Naive thymus-derived CD4-positive, alpha-beta T cell (primary cell): ENCODE measurements at regions not wholly inside any gene's neighbourhood (a gene's known extent, or its start where the extent isn't known, plus 50 kb on each side); places are given as distances from the start of the nearest gene placed in this dataset.

Experiments used
- ATAC-seq: fragments of 150-1000 bp; cut with Tn5 transposase; 2 replicates; pipeline ENCODE4 v1.10.0; 2021; ENCODE audit warnings: mild to moderate bottlenecking, moderate library complexity
- CTCF ChIA-PET: fragments of 350-600 bp; sonication (Branson Sonifier 250); formaldehyde crosslinking; loops from one replicate; lab custom pipeline; 2021; ENCODE audit warnings: antibody characterized with exemption; lab: Charles Lee
- POLR2A ChIA-PET: fragments of 350-600 bp; sonication (Branson Sonifier 250); formaldehyde crosslinking; loops from one replicate; lab custom pipeline; 2021; ENCODE audit warnings: antibody characterized with exemption, inconsistent platforms; lab: Charles Lee
- DNase-seq, 9 donors: peaks; one replicate each; pipeline versions ENCODE4 v3.0.0 to v3.0.0-alpha.2; 2020 to 2022; ENCODE audit warnings: mixed read lengths in 1 of 9
- H3K27ac ChIP-seq: one replicate; pipeline ENCODE4 v1.7.0; 2013; ENCODE audit warnings: mild to moderate bottlenecking, low read depth, low read length, moderate library complexity
- H3K27me3 ChIP-seq, 2 donors: one replicate each; pipeline ENCODE4 v1.7.0; 2013; ENCODE audit warnings: low read length in 2 of 2, mild to moderate bottlenecking in 2 of 2, moderate library complexity in 2 of 2; ENCODE audit not compliant: control insufficient read depth in 2 of 2, insufficient read depth in 2 of 2
- H3K36me3 ChIP-seq, 3 experiments: 1 replicate in 2 of 3; 2 replicates in 1 of 3; pipeline ENCODE4 v1.7.0; 2013; ENCODE audit warnings: low read length in 3 of 3, mild to moderate bottlenecking in 3 of 3, moderate library complexity in 1 of 3; ENCODE audit not compliant: insufficient read depth in 3 of 3, control insufficient read depth in 2 of 3
- H3K4me1 ChIP-seq, 2 donors: one replicate each; pipeline ENCODE4 v1.7.0; 2013; ENCODE audit warnings: low read length in 2 of 2, mild to moderate bottlenecking in 2 of 2, moderate library complexity in 1 of 2; ENCODE audit not compliant: control insufficient read depth in 2 of 2, insufficient read depth in 2 of 2
- H3K4me3 ChIP-seq: 2 replicates; pipeline ENCODE4 v1.7.0; 2013; ENCODE audit warnings: mild to moderate bottlenecking, low read length
- H3K9me3 ChIP-seq, 3 experiments: 1 replicate in 2 of 3; 2 replicates in 1 of 3; pipeline ENCODE4 v1.7.0; 2013; ENCODE audit warnings: low read length in 3 of 3; ENCODE audit not compliant: control insufficient read depth in 2 of 3
- H3K27ac Mint-ChIP-seq, 9 donors: one replicate each; pipeline ENCODE4 v1.8.0; 2020 to 2022; ENCODE audit warnings: mixed read lengths in 9 of 9, mild to moderate bottlenecking in 8 of 9, moderate library complexity in 5 of 9, inconsistent platforms in 2 of 9
- H3K27me3 Mint-ChIP-seq, 5 donors: one replicate each; pipeline ENCODE4 v1.8.0; 2021 to 2022; ENCODE audit warnings: mixed read lengths in 5 of 5, mild to moderate bottlenecking in 1 of 5
- H3K36me3 Mint-ChIP-seq, 5 donors: one replicate each; pipeline ENCODE4 v1.8.0; 2020 to 2022; ENCODE audit warnings: mixed read lengths in 5 of 5, mild to moderate bottlenecking in 3 of 5, inconsistent platforms in 1 of 5
- H3K4me1 Mint-ChIP-seq, 7 donors: one replicate each; pipeline ENCODE4 v1.8.0; 2020 to 2022; ENCODE audit warnings: mixed read lengths in 7 of 7, mild to moderate bottlenecking in 3 of 7, inconsistent platforms in 1 of 7
- H3K4me3 Mint-ChIP-seq, 10 donors: one replicate each; pipeline ENCODE4 v1.8.0; 2020 to 2022; ENCODE audit warnings: mild to moderate bottlenecking in 10 of 10, mixed read lengths in 10 of 10, moderate library complexity in 6 of 10, inconsistent platforms in 2 of 10
- H3K9me3 Mint-ChIP-seq, 11 donors: one replicate each; pipeline ENCODE4 v1.8.0; 2020 to 2022; ENCODE audit warnings: mixed read lengths in 11 of 11, mild to moderate bottlenecking in 4 of 11, inconsistent platforms in 1 of 11, moderate library complexity in 1 of 11
- intact Hi-C, 2 donors: fragments of 100-400 bp; cut with micrococcal nuclease; formaldehyde crosslinking; loops; one replicate each; pipeline ENCODE4 v1.15.1; 2023

GRCh38 chr1:199135901-199136300, 497.1 kb downstream of the PTPRC start:
- Mint-ChIP-seq H3K36me3 (peaks cover 0 to 10% (median 4%) of the 10 kb centered on the region in 5 donors), H3K4me1 (peaks cover 0 to 10% (median 4%) of the 10 kb centered on the region in 7 donors), H3K4me3 (no peak overlapping the region), H3K27ac (no peak overlapping the region), H3K9me3 (peaks cover 0 to 8% (median 1%) of the 10 kb centered on the region in 11 donors), H3K27me3 (peaks cover 0 to 10% (median 3%) of the 10 kb centered on the region in 5 donors)
- ATAC-seq (no peak), DNase-seq (no peak)
- Histone ChIP-seq H3K4me1 (no peaks in the 10 kb centered on the region), H3K9me3 (no peaks in the 10 kb centered on the region), H3K4me3 (no peak overlapping the region), H3K36me3 (no peaks in the 10 kb centered on the region), H3K27me3 (no peaks in the 10 kb centered on the region), H3K27ac (no peak overlapping the region)
- POLR2A ChIA-PET: no interaction called here
- intact Hi-C loops: no loop called here
- CTCF ChIA-PET: no interaction called here

- H3K4me1 Mint-ChIP-seq: peaks cover 0 to 6% (median 3%) of the 10 kb centered on the region in 7 donors
- no peak for ATAC-seq
- Histone ChIP-seq H3K36me3 (no peaks in the 10 kb centered on the region), H3K27ac (no peak overlapping the region), H3K27me3 (no peaks in the 10 kb centered on the region), H3K4me1 (no peaks in the 10 kb centered on the region), H3K9me3 (no peaks in the 10 kb centered on the region), H3K4me3 (no peak overlapping the region)
- peaks cover 0 to 6% (median 0%) of the 10 kb centered on the region in 11 donors for H3K9me3 Mint-ChIP-seq
- H3K4me3 Mint-ChIP-seq: no peak overlapping the region
- H3K27me3 Mint-ChIP-seq: peaks cover 0 to 13% (median 6%) of the 10 kb centered on the region in 5 donors
- no peak for DNase-seq
- H3K27ac Mint-ChIP-seq: no peak overlapping the region
- POLR2A ChIA-PET: no interaction called here
- CTCF ChIA-PET: no interaction called here
- H3K36me3 Mint-ChIP-seq: peaks cover 0 to 5% (median 0%) of the 10 kb centered on the region in 5 donors
- intact Hi-C loops: loop anchor here in 1 of 2 donors (1.0 kb wide), 1 partner anchor 8 kb away; no protein-coding TSS in a partner anchor
Observed at GRCh38 chr1:199138061-199138460, 499.2 kb downstream of the PTPRC start.

GRCh38 chr1:199149591-199149990, 510.8 kb downstream of the PTPRC start:
- Histone ChIP-seq H3K4me3 (no peak overlapping the region), H3K27me3 (no peaks in the 10 kb centered on the region), H3K9me3 (no peaks in the 10 kb centered on the region), H3K4me1 (no peaks in the 10 kb centered on the region), H3K36me3 (no peaks in the 10 kb centered on the region), H3K27ac (no peak overlapping the region)
- Mint-ChIP-seq H3K4me3 (no peak overlapping the region), H3K27ac (no peak overlapping the region), H3K36me3 (no peaks in the 10 kb centered on the region), H3K27me3 (peaks cover 0 to 57% (median 8%) of the 10 kb centered on the region in 5 donors), H3K4me1 (no peaks in the 10 kb centered on the region), H3K9me3 (no peaks in the 10 kb centered on the region)
- DNase-seq (no peak), ATAC-seq (no peak)
- ChIA-PET CTCF (no interaction called here), POLR2A (no interaction called here)
- intact Hi-C loops: no loop called here

GRCh38 chr1:199150756-199151155, 511.9 kb downstream of the PTPRC start:
- Mint-ChIP-seq H3K27ac (no peak overlapping the region), H3K36me3 (no peaks in the 10 kb centered on the region), H3K27me3 (peaks cover 0 to 48% (median 8%) of the 10 kb centered on the region in 5 donors), H3K4me3 (no peak overlapping the region), H3K9me3 (no peaks in the 10 kb centered on the region), H3K4me1 (no peaks in the 10 kb centered on the region)
- H3K4me3 ChIP-seq: no peak overlapping the region
- no peak for DNase-seq
- POLR2A ChIA-PET: no interaction called here
- H3K9me3 ChIP-seq: no peaks in the 10 kb centered on the region
- H3K36me3 ChIP-seq: no peaks in the 10 kb centered on the region
- H3K27ac ChIP-seq: no peak overlapping the region
- H3K27me3 ChIP-seq: no peaks in the 10 kb centered on the region
- intact Hi-C loops: no loop called here
- ATAC-seq: no peak
- no peaks in the 10 kb centered on the region for H3K4me1 ChIP-seq
- CTCF ChIA-PET: no interaction called here

- H3K4me1 Mint-ChIP-seq: no peaks in the 10 kb centered on the region
- Histone ChIP-seq H3K9me3 (no peaks in the 10 kb centered on the region), H3K27me3 (no peaks in the 10 kb centered on the region), H3K36me3 (no peaks in the 10 kb centered on the region), H3K4me3 (no peak overlapping the region), H3K27ac (no peak overlapping the region), H3K4me1 (no peaks in the 10 kb centered on the region)
- peaks cover 0 to 38% (median 4%) of the 10 kb centered on the region in 5 donors for H3K27me3 Mint-ChIP-seq
- no peaks in the 10 kb centered on the region for H3K36me3 Mint-ChIP-seq
- POLR2A ChIA-PET: no interaction called here
- no peak overlapping the region for H3K4me3 Mint-ChIP-seq
- intact Hi-C loops: no loop called here
- H3K27ac Mint-ChIP-seq: no peak overlapping the region
- DNase-seq: no peak
- peaks cover 0 to 3% (median 0%) of the 10 kb centered on the region in 11 donors for H3K9me3 Mint-ChIP-seq
- CTCF ChIA-PET: no interaction called here
- no peak for ATAC-seq
Observed at GRCh38 chr1:199151634-199152425, 513.0 kb downstream of the PTPRC start.

GRCh38 chr1:199152676-199153075, 513.8 kb downstream of the PTPRC start:
- Histone ChIP-seq H3K27ac (no peak overlapping the region), H3K36me3 (no peaks in the 10 kb centered on the region), H3K9me3 (no peaks in the 10 kb centered on the region), H3K27me3 (no peaks in the 10 kb centered on the region), H3K4me3 (no peak overlapping the region), H3K4me1 (no peaks in the 10 kb centered on the region)
- no peak for ATAC-seq
- intact Hi-C loops: no loop called here
- Mint-ChIP-seq H3K27ac (peak overlapping the region in 1 of 9 donors; percentile 5), H3K4me3 (no peak overlapping the region), H3K27me3 (peaks cover 0 to 33% (median 3%) of the 10 kb centered on the region in 5 donors), H3K4me1 (no peaks in the 10 kb centered on the region), H3K36me3 (no peaks in the 10 kb centered on the region), H3K9me3 (peaks cover 0 to 3% (median 0%) of the 10 kb centered on the region in 11 donors)
- ChIA-PET POLR2A (no interaction called here), CTCF (no interaction called here)
- DNase-seq: no peak
